H9 (cell line): ENCODE measurements at regions not wholly inside any gene's neighbourhood (a gene's known extent, or its start where the extent isn't known, plus 50 kb on each side); places are given as distances from the start of the nearest gene placed in this dataset.
A peak's percentile ranks its signal among the peaks of the same experiment; 100 is the strongest.

Experiments used
- DNase-seq: peaks from one replicate; pipeline ENCODE4 v3.0.0-alpha.2; 2017
- H2AFZ ChIP-seq: one replicate; pipeline ENCODE4 v1.6.1; 2013; ENCODE audit warnings: mild to moderate bottlenecking, low read length, control low read depth, moderate library complexity
- H2AK5ac ChIP-seq: 2 replicates; pipeline ENCODE4 v1.6.1; 2013; ENCODE audit warnings: low read length, control low read depth, mixed read lengths; ENCODE audit not compliant: insufficient read length
- H2BK120ac ChIP-seq: one replicate; pipeline ENCODE4 v1.6.1; 2013; ENCODE audit warnings: low read depth, mild to moderate bottlenecking, low read length, control low read depth, inconsistent platforms; ENCODE audit not compliant: poor library complexity, severe bottlenecking
- H2BK12ac ChIP-seq: 2 replicates; pipeline ENCODE4 v1.6.1; 2013; ENCODE audit warnings: low read length, control low read depth, mixed read lengths, low read depth; ENCODE audit not compliant: insufficient read length
- H2BK15ac ChIP-seq: 2 replicates; pipeline ENCODE4 v1.6.1; 2013; ENCODE audit warnings: low read depth, low read length, control low read depth
- H2BK20ac ChIP-seq: one replicate; pipeline ENCODE4 v1.6.1; 2013; ENCODE audit warnings: low read depth, mild to moderate bottlenecking, low read length, control low read depth, inconsistent platforms; ENCODE audit not compliant: poor library complexity, severe bottlenecking
- H2BK5ac ChIP-seq: 2 replicates; pipeline ENCODE4 v1.6.1; 2013; ENCODE audit warnings: low read length, control low read depth, mixed read lengths; ENCODE audit not compliant: insufficient read length
- H3K14ac ChIP-seq: 2 replicates; pipeline ENCODE4 v1.6.1; 2013; ENCODE audit warnings: low read length, control low read depth; ENCODE audit not compliant: insufficient read depth
- H3K18ac ChIP-seq: 2 replicates; pipeline ENCODE4 v1.6.1; 2013; ENCODE audit warnings: low read depth, mild to moderate bottlenecking, mixed read lengths, low read length, control low read depth; ENCODE audit not compliant: insufficient read length
- H3K23ac ChIP-seq: 2 replicates; pipeline ENCODE4 v1.6.1; 2013; ENCODE audit warnings: low read length, control low read depth, mixed read lengths, low read depth; ENCODE audit not compliant: insufficient read length
- H3K23me2 ChIP-seq: 2 replicates; pipeline ENCODE4 v1.6.1; 2013; ENCODE audit warnings: low read depth, mild to moderate bottlenecking, mixed read lengths, low read length, control low read depth; ENCODE audit not compliant: insufficient read length, poor library complexity, severe bottlenecking
- H3K27ac ChIP-seq: 2 replicates; pipeline ENCODE4 v1.5.1; 2013; ENCODE audit warnings: low read length, control low read depth, mixed read lengths, low read depth; ENCODE audit not compliant: insufficient read length
- H3K27me3 ChIP-seq: 2 replicates; pipeline ENCODE4 v1.6.1; 2013; ENCODE audit warnings: low read length, control low read depth, inconsistent platforms; ENCODE audit not compliant: insufficient read depth
- H3K4ac ChIP-seq: 2 replicates; pipeline ENCODE4 v1.6.1; 2013; ENCODE audit warnings: low read depth, mild to moderate bottlenecking, control low read depth, inconsistent platforms, low read length, moderate library complexity
- H3K4me1 ChIP-seq: 2 replicates; pipeline ENCODE4 v1.6.1; 2013; ENCODE audit warnings: low read length, control low read depth, inconsistent platforms; ENCODE audit not compliant: insufficient read depth
- H3K4me2 ChIP-seq: 2 replicates; pipeline ENCODE4 v1.6.1; 2013; ENCODE audit warnings: low read length, control low read depth, mixed read lengths; ENCODE audit not compliant: insufficient read length, insufficient read depth
- H3K56ac ChIP-seq: 2 replicates; pipeline ENCODE4 v1.6.1; 2013; ENCODE audit warnings: low read depth, mild to moderate bottlenecking, mixed read lengths, low read length, control low read depth; ENCODE audit not compliant: insufficient read length
- H3K79me1 ChIP-seq: 2 replicates; pipeline ENCODE4 v1.6.1; 2013; ENCODE audit warnings: low read depth, mild to moderate bottlenecking, moderate library complexity, low read length, control low read depth, inconsistent platforms; ENCODE audit not compliant: insufficient read depth, poor library complexity, severe bottlenecking
- H3K79me2 ChIP-seq: 2 replicates; pipeline ENCODE4 v1.6.1; 2013; ENCODE audit warnings: low read length, control low read depth, inconsistent platforms; ENCODE audit not compliant: insufficient read depth
- H3K9ac ChIP-seq: 2 replicates; pipeline ENCODE4 v1.6.1; 2013; ENCODE audit warnings: low read length, control low read depth, mixed read lengths; ENCODE audit not compliant: insufficient read length; ENCODE audit errors: extremely low read depth
- H3K9me3 ChIP-seq: one replicate; pipeline ENCODE4 v1.6.1; 2013; ENCODE audit warnings: low read depth, low read length, inconsistent platforms; ENCODE audit not compliant: control insufficient read depth
- H3T11ph ChIP-seq: one replicate; pipeline ENCODE4 v1.6.1; 2013; ENCODE audit warnings: mild to moderate bottlenecking, low read length, control low read depth, inconsistent platforms
- H4K20me1 ChIP-seq: one replicate; pipeline ENCODE4 v1.6.1; 2013; ENCODE audit not compliant: control insufficient read depth, insufficient read length, insufficient read depth
- H4K5ac ChIP-seq: 2 replicates; pipeline ENCODE4 v1.6.1; 2013; ENCODE audit warnings: low read depth, mild to moderate bottlenecking, mixed read lengths, low read length, control low read depth; ENCODE audit not compliant: insufficient read length
- H4K8ac ChIP-seq: replicated peaks from 2 replicates; pipeline ENCODE4 v1.6.1; 2013; ENCODE audit warnings: low read length, control low read depth, mixed read lengths, low read depth; ENCODE audit not compliant: insufficient read length
- H4K91ac ChIP-seq: 2 replicates; pipeline ENCODE4 v1.6.1; 2013; ENCODE audit warnings: low read depth, mild to moderate bottlenecking, moderate library complexity, mixed read lengths, low read length, control low read depth; ENCODE audit not compliant: insufficient read length
- H3K27ac Mint-ChIP-seq, 3 experiments: 2 replicates in 2 of 3; 3 replicates in 1 of 3; pipeline ENCODE4 v1.8.0; 2020 to 2021; ENCODE audit warnings: mixed read lengths in 3 of 3, mild to moderate bottlenecking in 1 of 3, moderate library complexity in 1 of 3
- H3K27me3 Mint-ChIP-seq: 2 replicates; pipeline ENCODE4 v1.8.0; 2021; ENCODE audit warnings: low read depth, mild to moderate bottlenecking, moderate library complexity, mixed read lengths
- H3K36me3 Mint-ChIP-seq, 3 experiments: 2 replicates in 2 of 3; 3 replicates in 1 of 3; pipeline ENCODE4 v1.8.0; 2020 to 2021; ENCODE audit warnings: low read depth in 3 of 3, mixed read lengths in 3 of 3; ENCODE audit not compliant: insufficient read depth in 1 of 3
- H3K4me1 Mint-ChIP-seq, 2 experiments: 2 replicates each; pipeline ENCODE4 v1.8.0; 2020; ENCODE audit warnings: mixed read lengths in 2 of 2
- H3K4me3 Mint-ChIP-seq, 2 experiments: 2 replicates in 1 of 2; 3 replicates in 1 of 2; pipeline ENCODE4 v1.8.0; 2020 to 2021; ENCODE audit warnings: mild to moderate bottlenecking in 2 of 2, mixed read lengths in 2 of 2, moderate library complexity in 1 of 2
- H3K9me3 Mint-ChIP-seq, 2 experiments: 2 replicates in 1 of 2; 3 replicates in 1 of 2; pipeline ENCODE4 v1.8.0; 2020; ENCODE audit warnings: mild to moderate bottlenecking in 2 of 2, mixed read lengths in 2 of 2, moderate library complexity in 1 of 2
- WGBS: extraction: QIAGEN DNeasy Blood & Tissue Kit; methylation state at CpG from one replicate; pipeline ENCODE4 v1.1.7; 2013; ENCODE audit warnings: missing lambda C conversion rate, low lambda C conversion rate, mixed read lengths; ENCODE audit not compliant: insufficient read length; ENCODE audit errors: extremely low coverage; 5-methylcytosine and 5-hydroxymethylcytosine counted together
- TF ChIP-seq, protein P1 (sequence below): fragments of 200-600 bp; sonication (generic); conservative IDR thresholded peaks from 3 replicates; pipeline ENCODE4 v1.8.0; 2021; ENCODE audit warnings: antibody characterized with exemption, mild to moderate bottlenecking

DNA sequence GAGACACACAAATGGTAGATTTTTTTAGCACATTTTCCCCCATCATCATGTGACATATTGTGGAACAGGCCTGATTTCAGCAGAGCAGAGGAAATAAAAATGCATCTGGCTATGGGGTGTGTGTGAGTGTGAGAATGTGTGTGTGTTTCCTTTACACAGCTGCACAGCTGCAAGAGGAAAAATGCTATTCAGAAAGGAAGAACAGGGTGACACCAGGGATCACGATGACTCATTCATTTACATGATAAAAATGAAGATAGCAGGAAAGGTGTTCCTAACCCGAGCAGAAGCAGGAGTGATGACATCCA lies 469.5 kb upstream of the TSHZ3 start:
- Mint-ChIP-seq H3K9me3 (no peaks in the 10 kb centered on the region; a peak in 1 of 5 replicates), H3K4me1 (peaks cover 13 to 14% of the 10 kb centered on the region in 2 experiments), H3K27me3 (no peaks in the 10 kb centered on the region; the same call in none of the 2 replicates), H3K36me3 (peaks cover 0 to 5% (median 0%) of the 10 kb centered on the region in 3 experiments; a peak in 2 of 7 replicates), H3K27ac (peak overlapping the region in 2 of 3 experiments; percentile 40 to 70; a peak in 3 of 7 replicates), H3K4me3 (no peak overlapping the region)
- H2BK20ac ChIP-seq = no peak overlapping the region
- H4K91ac ChIP-seq = no peak overlapping the region
- H2AK5ac ChIP-seq = no peak overlapping the region
- H3K9me3 ChIP-seq = no peaks in the 10 kb centered on the region
- H3K9ac ChIP-seq = no peak overlapping the region
- H3K23me2 ChIP-seq = no peaks in the 10 kb centered on the region
- no peak overlapping the region for H3K4ac ChIP-seq
- H3K27me3 ChIP-seq = no peaks in the 10 kb centered on the region
- no peak overlapping the region for H2BK120ac ChIP-seq
- H2BK12ac ChIP-seq = no peak overlapping the region
- no peak overlapping the region for H3T11ph ChIP-seq
- H3K56ac ChIP-seq = no peak overlapping the region
- H2AFZ ChIP-seq = no peak overlapping the region
- no peak overlapping the region for H3K14ac ChIP-seq
- no peak overlapping the region for H3K18ac ChIP-seq
- H3K79me2 ChIP-seq = no peaks in the 10 kb centered on the region
- no peak overlapping the region for H4K8ac ChIP-seq
- no peak overlapping the region for H3K27ac ChIP-seq
- WGBS = no CpG with 5 or more reads among the region's 2 CpGs
- H2BK5ac ChIP-seq = no peak overlapping the region
- no peak overlapping the region for H2BK15ac ChIP-seq
- no peak overlapping the region for H3K23ac ChIP-seq
- no peak overlapping the region for H4K5ac ChIP-seq
- peak overlapping the region; percentile 19 for H3K4me2 ChIP-seq
- TF ChIP-seq, protein P1, sequence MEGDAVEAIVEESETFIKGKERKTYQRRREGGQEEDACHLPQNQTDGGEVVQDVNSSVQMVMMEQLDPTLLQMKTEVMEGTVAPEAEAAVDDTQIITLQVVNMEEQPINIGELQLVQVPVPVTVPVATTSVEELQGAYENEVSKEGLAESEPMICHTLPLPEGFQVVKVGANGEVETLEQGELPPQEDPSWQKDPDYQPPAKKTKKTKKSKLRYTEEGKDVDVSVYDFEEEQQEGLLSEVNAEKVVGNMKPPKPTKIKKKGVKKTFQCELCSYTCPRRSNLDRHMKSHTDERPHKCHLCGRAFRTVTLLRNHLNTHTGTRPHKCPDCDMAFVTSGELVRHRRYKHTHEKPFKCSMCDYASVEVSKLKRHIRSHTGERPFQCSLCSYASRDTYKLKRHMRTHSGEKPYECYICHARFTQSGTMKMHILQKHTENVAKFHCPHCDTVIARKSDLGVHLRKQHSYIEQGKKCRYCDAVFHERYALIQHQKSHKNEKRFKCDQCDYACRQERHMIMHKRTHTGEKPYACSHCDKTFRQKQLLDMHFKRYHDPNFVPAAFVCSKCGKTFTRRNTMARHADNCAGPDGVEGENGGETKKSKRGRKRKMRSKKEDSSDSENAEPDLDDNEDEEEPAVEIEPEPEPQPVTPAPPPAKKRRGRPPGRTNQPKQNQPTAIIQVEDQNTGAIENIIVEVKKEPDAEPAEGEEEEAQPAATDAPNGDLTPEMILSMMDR = no peak
- DNase-seq = no peak
- H4K20me1 ChIP-seq = no peaks in the 10 kb centered on the region
- no peaks in the 10 kb centered on the region for H3K79me1 ChIP-seq
- H3K4me1 ChIP-seq = no peaks in the 10 kb centered on the region; the same call in 1 of the 2 replicates
